ENCODE measurements at regions not wholly inside any gene's neighbourhood (a gene's known extent, or its start where the extent isn't known, plus 50 kb on each side); places are given as distances from the start of the nearest gene placed in this dataset.

DNA sequence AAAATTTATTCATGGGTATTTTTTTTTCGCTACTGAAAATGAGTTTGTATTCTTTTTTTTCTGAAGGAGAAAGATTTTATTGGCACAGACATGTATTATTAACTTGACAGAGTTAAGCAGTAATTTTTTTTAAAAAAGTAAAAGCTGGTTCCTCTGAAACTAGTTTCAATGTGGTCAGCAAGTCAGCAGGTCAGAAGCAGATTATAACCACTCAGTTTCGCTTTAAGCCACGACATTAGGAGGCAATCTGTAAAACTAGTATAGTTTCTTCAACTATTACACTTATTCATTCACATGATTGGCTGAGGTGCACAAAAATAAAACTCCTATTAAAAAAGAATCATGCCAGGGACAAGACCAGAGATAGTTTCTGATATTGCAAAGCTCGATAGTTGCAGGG lies 714.2 kb upstream of the PCDH7 start (continued):
- TF ChIP-seq, protein P1, sequence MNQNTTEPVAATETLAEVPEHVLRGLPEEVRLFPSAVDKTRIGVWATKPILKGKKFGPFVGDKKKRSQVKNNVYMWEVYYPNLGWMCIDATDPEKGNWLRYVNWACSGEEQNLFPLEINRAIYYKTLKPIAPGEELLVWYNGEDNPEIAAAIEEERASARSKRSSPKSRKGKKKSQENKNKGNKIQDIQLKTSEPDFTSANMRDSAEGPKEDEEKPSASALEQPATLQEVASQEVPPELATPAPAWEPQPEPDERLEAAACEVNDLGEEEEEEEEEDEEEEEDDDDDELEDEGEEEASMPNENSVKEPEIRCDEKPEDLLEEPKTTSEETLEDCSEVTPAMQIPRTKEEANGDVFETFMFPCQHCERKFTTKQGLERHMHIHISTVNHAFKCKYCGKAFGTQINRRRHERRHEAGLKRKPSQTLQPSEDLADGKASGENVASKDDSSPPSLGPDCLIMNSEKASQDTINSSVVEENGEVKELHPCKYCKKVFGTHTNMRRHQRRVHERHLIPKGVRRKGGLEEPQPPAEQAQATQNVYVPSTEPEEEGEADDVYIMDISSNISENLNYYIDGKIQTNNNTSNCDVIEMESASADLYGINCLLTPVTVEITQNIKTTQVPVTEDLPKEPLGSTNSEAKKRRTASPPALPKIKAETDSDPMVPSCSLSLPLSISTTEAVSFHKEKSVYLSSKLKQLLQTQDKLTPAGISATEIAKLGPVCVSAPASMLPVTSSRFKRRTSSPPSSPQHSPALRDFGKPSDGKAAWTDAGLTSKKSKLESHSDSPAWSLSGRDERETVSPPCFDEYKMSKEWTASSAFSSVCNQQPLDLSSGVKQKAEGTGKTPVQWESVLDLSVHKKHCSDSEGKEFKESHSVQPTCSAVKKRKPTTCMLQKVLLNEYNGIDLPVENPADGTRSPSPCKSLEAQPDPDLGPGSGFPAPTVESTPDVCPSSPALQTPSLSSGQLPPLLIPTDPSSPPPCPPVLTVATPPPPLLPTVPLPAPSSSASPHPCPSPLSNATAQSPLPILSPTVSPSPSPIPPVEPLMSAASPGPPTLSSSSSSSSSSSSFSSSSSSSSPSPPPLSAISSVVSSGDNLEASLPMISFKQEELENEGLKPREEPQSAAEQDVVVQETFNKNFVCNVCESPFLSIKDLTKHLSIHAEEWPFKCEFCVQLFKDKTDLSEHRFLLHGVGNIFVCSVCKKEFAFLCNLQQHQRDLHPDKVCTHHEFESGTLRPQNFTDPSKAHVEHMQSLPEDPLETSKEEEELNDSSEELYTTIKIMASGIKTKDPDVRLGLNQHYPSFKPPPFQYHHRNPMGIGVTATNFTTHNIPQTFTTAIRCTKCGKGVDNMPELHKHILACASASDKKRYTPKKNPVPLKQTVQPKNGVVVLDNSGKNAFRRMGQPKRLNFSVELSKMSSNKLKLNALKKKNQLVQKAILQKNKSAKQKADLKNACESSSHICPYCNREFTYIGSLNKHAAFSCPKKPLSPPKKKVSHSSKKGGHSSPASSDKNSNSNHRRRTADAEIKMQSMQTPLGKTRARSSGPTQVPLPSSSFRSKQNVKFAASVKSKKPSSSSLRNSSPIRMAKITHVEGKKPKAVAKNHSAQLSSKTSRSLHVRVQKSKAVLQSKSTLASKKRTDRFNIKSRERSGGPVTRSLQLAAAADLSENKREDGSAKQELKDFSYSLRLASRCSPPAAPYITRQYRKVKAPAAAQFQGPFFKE (tag by site-specific recombination; IDR thresholded peaks at IDR 0.05; ENCODE audit: borderline replicate concordance), result no peak
- no peak for TF ChIP-seq ZNF621 (tag by site-specific recombination; IDR thresholded peaks at IDR 0.05)

DNA sequence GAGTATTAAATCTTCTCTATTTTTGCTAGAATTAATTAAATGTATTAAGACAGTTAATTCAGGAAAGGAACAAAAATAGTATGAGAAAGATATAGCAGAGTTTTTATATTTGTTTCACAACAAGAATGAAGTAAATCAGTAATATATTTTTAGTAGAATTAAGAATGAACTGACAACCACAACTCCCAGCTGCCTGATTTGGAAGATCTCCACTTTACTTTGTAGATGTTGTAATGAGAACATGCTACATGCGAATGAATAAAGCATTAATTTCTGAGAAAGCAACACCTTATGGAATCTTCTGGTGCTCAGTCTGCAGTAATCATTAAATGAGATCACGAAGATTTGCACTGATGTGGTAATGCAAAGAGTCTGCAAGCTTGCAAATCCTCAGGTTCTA lies 695.6 kb upstream of the PCDH7 start:
- no peak overlapping the region for H3K27ac ChIP-seq (ENCODE audit: extremely low read depth, low read depth, low read length)
- no peaks in the 10 kb centered on the region for H3K4me1 ChIP-seq (ENCODE audit: control insufficient read depth, insufficient read depth, low read length)
- POLR2A ChIA-PET, result no interaction called here
- no peaks in the 10 kb centered on the region for H3K9me3 ChIP-seq (ENCODE audit: control insufficient read depth, insufficient read depth, low read depth, low read length)
- CTCF ChIA-PET, result no interaction called here
- TF ChIP-seq, protein P2, sequence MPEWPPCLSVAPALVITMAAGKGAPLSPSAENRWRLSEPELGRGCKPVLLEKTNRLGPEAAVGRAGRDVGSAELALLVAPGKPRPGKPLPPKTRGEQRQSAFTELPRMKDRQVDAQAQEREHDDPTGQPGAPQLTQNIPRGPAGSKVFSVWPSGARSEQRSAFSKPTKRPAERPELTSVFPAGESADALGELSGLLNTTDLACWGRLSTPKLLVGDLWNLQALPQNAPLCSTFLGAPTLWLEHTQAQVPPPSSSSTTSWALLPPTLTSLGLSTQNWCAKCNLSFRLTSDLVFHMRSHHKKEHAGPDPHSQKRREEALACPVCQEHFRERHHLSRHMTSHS (tag by site-specific recombination; IDR thresholded peaks at IDR 0.05), result no peak
- TF ChIP-seq ZNF211 (tag by site-specific recombination; IDR thresholded peaks at IDR 0.05; ENCODE audit: low read depth) (no peak), FEZF1 (tag by site-specific recombination; IDR thresholded peaks at IDR 0.05) (no peak), ZNF169 (tag by site-specific recombination; IDR thresholded peaks at IDR 0.05) (no peak), MYNN (tag by site-specific recombination; IDR thresholded peaks at IDR 0.05; ENCODE audit: borderline replicate concordance) (no peak), ZNF777 (tag by site-specific recombination; IDR thresholded peaks at IDR 0.05; ENCODE audit: borderline replicate concordance) (no peak)
- TF ChIP-seq, protein P3, sequence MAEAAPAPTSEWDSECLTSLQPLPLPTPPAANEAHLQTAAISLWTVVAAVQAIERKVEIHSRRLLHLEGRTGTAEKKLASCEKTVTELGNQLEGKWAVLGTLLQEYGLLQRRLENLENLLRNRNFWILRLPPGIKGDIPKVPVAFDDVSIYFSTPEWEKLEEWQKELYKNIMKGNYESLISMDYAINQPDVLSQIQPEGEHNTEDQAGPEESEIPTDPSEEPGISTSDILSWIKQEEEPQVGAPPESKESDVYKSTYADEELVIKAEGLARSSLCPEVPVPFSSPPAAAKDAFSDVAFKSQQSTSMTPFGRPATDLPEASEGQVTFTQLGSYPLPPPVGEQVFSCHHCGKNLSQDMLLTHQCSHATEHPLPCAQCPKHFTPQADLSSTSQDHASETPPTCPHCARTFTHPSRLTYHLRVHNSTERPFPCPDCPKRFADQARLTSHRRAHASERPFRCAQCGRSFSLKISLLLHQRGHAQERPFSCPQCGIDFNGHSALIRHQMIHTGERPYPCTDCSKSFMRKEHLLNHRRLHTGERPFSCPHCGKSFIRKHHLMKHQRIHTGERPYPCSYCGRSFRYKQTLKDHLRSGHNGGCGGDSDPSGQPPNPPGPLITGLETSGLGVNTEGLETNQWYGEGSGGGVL (tag by site-specific recombination; IDR thresholded peaks at IDR 0.05), result no peak
- H3K4me3 ChIP-seq (ENCODE audit: low read depth, low read length), result no peak overlapping the region
- H3K36me3 ChIP-seq (ENCODE audit: control insufficient read depth in 2 of 2, insufficient read depth in 1 of 2, low read length in 2 of 2), result no peaks in the 10 kb centered on the region

DNA sequence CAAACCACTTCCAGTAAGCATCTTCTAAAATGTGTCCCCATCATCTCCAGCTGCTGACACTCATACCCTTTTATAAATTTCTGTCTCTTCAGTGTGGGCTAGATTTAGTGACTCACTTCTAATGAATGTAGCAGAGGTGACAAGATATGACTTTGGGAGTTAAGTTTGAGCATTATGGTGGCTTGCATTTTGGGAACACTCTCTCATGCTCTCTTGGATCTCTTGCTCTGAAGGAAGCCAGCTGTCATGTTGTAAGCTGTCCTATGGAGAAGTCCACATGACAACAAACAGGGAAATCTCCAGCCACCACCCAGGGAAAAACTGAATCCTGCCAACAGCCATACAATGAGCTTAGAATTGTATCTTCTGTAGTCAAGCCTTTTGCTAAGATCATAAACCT lies 691.3 kb upstream of the PCDH7 start:
- Histone ChIP-seq H3K4me3 (ENCODE audit: low read depth, low read length) (no peak overlapping the region), H3K4me1 (ENCODE audit: control insufficient read depth, insufficient read depth, low read length) (no peaks in the 10 kb centered on the region), H3K9me3 (ENCODE audit: control insufficient read depth, insufficient read depth, low read depth, low read length) (no peaks in the 10 kb centered on the region), H3K36me3 (ENCODE audit: control insufficient read depth in 2 of 2, insufficient read depth in 1 of 2, low read length in 2 of 2) (no peaks in the 10 kb centered on the region), H3K27ac (ENCODE audit: extremely low read depth, low read depth, low read length) (no peak overlapping the region)
- POLR2A ChIA-PET, result no interaction called here
- CTCF ChIA-PET, result no interaction called here
- TF ChIP-seq ZNF157 (tag by site-specific recombination; IDR thresholded peaks at IDR 0.05) (no peak), ZBTB8A (tag by site-specific recombination; IDR thresholded peaks at IDR 0.05) (no peak), ZNF391 (tag by site-specific recombination; IDR thresholded peaks at IDR 0.05; ENCODE audit: borderline replicate concordance, low read depth) (no peak), ZNF132 (tag by site-specific recombination; IDR thresholded peaks at IDR 0.05; ENCODE audit: borderline replicate concordance) (no peak), RBAK (tag by site-specific recombination; IDR thresholded peaks at IDR 0.05) (no peak), ZNF366 (tag by site-specific recombination; conservative IDR thresholded peaks at IDR 0.05) (no peak), MYNN (tag by site-specific recombination; IDR thresholded peaks at IDR 0.05; ENCODE audit: borderline replicate concordance) (no peak), ZNF274 (IDR thresholded peaks at IDR 0.05; ENCODE audit: low read length) (no peak), ZNF274 (tag by site-specific recombination; IDR thresholded peaks at IDR 0.05; ENCODE audit: borderline replicate concordance) (no peak), ZFP3 (tag by site-specific recombination; IDR thresholded peaks at IDR 0.05; ENCODE audit: low read depth) (no peak), ZFP37 (tag by site-specific recombination; IDR thresholded peaks at IDR 0.05) (no peak)
- TF ChIP-seq, protein P4, sequence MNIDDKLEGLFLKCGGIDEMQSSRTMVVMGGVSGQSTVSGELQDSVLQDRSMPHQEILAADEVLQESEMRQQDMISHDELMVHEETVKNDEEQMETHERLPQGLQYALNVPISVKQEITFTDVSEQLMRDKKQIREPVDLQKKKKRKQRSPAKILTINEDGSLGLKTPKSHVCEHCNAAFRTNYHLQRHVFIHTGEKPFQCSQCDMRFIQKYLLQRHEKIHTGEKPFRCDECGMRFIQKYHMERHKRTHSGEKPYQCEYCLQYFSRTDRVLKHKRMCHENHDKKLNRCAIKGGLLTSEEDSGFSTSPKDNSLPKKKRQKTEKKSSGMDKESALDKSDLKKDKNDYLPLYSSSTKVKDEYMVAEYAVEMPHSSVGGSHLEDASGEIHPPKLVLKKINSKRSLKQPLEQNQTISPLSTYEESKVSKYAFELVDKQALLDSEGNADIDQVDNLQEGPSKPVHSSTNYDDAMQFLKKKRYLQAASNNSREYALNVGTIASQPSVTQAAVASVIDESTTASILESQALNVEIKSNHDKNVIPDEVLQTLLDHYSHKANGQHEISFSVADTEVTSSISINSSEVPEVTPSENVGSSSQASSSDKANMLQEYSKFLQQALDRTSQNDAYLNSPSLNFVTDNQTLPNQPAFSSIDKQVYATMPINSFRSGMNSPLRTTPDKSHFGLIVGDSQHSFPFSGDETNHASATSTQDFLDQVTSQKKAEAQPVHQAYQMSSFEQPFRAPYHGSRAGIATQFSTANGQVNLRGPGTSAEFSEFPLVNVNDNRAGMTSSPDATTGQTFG (tag by site-specific recombination; IDR thresholded peaks at IDR 0.05; ENCODE audit: borderline replicate concordance), result no peak
- TF ChIP-seq, protein P5, sequence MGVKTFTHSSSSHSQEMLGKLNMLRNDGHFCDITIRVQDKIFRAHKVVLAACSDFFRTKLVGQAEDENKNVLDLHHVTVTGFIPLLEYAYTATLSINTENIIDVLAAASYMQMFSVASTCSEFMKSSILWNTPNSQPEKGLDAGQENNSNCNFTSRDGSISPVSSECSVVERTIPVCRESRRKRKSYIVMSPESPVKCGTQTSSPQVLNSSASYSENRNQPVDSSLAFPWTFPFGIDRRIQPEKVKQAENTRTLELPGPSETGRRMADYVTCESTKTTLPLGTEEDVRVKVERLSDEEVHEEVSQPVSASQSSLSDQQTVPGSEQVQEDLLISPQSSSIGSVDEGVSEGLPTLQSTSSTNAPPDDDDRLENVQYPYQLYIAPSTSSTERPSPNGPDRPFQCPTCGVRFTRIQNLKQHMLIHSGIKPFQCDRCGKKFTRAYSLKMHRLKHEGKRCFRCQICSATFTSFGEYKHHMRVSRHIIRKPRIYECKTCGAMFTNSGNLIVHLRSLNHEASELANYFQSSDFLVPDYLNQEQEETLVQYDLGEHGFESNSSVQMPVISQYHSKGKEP (tag by site-specific recombination; IDR thresholded peaks at IDR 0.05), result no peak
